Inflammatory macrophage treated with lipopolysaccharide for 1 hour (primary cell): ENCODE measurements at regions not wholly inside any gene's neighbourhood (a gene's known extent, or its start where the extent isn't known, plus 50 kb on each side); places are given as distances from the start of the nearest gene placed in this dataset.
"Not testable (repeated sequence)": the region's sequence is repeated elsewhere in the genome, so short reads cannot be mapped to it uniquely, and the experiment has no call there.

Source experiments
- DNase-seq, 2 donors: peaks; one replicate each; pipeline ENCODE4 v3.0.0-alpha.2; 2020 to 2022

DNA sequence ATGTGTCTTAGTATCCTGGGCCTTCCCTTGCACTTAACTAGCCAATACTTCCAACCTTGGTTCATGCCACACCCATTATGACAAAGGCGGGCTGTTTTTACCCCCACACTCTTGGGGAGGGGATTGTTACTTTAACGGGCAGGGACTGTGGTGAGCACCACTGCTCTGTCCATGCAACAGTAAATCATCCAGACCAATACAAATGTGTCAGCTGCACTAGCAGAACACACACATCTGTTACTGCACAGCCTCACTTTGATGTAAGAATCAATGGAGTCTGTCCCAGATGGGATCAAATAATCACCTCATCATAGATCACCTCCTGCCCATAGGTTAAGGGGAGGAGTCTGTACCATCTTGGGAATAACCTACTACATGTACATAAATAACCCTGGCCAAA, 58.1 kb downstream of the NPAP1 start:
- no peak for DNase-seq

DNA sequence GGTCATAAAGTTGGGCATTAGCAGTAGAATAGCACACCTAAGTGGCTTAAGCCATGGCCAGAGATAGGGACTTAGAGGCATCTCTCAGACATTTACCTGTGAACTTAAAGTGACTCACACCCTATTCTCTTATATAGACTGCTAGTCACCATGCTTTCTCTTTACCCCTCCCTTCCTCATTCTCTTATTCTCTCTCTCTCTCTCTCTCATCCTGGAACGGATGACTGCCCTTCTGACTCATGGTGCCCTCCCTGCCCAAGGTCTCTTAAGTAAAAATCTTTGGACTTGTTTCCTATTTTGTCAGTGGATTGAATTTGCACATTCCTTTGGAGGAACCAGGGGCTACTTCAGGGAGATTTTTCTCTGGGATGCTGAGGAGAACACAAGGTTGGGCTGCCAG, 58.8 kb downstream of the NPAP1 start:
- no peak for DNase-seq

- DNase-seq = no peak
Observed at GRCh38 chr15:24745290-24745689, 69.7 kb downstream of the NPAP1 start.

GRCh38 chr15:24746094-24746493, 70.5 kb downstream of the NPAP1 start:
- no peak for DNase-seq

GRCh38 chr15:24747376-24747775, 71.8 kb downstream of the NPAP1 start:
- no peak for DNase-seq

GRCh38 chr15:24748812-24749439, 73.4 kb downstream of the NPAP1 start:
- no peak for DNase-seq

GRCh38 chr15:24752354-24752753, 76.8 kb downstream of the NPAP1 start:
- no peak for DNase-seq

- no peak for DNase-seq
Observed at GRCh38 chr15:24756101-24756500, 80.5 kb downstream of the NPAP1 start.

DNA sequence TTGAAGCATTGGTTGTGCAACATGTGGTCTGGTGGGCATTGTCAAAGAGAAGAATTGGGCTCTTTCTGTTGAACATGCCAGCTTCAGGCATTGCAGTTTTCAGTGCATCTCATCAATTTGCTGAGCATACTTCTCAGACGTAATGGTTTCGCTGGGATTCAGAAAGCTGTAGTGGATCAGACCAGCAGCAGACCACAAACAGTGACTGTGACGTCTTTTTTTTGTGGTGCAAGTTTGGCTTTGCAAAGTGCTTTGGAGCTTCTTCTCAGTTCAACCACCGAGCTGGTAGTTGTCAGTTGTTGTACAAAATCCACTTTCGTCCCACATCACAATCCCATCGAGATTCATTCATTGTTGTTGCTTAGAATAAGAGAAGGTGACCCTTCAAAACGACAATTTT, 84.5 kb downstream of the NPAP1 start:
- DNase-seq = no peak

GRCh38 chr15:24761704-24762302, 86.2 kb downstream of the NPAP1 start:
- DNase-seq = peak in 1 of 2 donors; percentile 2

- DNase-seq = no peak
Observed at GRCh38 chr15:24763891-24764290, 88.3 kb downstream of the NPAP1 start.

DNA sequence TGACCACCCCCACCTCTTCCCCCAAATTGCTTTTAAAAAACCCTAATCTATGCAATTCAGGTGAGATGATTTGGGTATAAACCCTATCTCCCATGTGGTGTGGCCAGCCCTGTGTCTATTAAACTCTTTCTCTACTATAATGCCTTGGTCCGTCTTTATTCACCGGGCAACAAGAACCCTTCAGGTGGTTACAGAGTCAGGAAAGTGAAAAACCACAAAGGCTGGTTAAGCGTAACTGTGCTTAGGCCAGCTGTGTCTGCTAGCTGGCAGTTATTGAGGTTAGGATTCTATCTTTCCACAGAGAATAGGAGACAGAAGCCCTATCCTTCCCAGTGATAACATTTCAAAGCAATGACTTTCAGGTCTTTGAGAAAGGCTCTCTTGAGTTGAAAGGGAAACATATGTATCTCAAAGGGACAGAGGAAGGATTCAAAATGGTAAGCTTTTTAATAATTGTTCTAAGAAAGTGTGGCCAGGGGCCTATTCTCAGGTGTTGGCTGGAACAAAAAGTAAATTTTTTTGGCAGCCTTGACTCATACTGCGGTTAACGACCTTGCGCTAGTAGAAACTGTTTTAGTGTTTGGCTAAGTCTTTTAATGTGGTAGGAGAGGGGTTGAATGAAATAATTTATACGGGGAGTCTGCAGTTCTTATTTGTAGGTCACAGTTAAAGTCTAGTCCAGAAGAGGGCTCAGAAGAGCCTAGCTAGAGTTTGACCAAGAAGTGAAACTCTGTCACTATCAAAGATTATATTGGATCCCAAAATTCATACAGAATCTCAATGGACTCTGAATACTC, 89.0 kb downstream of the NPAP1 start:
- DNase-seq = no peak

DNA sequence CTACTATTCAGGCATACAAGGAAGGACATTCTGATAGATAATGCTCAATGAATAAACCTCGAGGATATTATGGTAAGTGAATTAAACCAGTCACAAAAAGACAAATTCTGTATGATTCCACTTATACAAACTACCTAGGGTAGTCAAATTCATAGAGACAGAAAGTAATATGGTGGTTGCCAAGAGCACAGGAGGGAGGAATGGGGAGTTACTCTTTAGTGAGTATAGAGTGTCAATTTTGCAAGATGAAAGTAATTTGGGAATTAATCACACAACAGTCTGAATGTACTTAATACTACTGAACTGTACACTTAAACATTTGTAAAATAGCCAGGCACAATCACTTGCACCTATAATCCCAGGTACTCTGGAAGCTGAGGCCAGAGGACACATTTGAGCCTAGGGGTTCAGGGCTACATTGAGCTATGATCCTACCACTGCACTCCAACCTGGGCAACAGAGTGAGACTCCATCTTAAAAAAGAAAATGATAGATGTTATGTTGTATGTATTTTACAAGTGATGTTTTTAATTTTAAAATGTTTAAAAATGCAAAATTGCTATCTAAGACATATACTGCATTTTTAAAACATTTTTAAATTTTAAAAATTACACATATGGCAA, 91.0 kb downstream of the NPAP1 start:
- no peak for DNase-seq

DNA sequence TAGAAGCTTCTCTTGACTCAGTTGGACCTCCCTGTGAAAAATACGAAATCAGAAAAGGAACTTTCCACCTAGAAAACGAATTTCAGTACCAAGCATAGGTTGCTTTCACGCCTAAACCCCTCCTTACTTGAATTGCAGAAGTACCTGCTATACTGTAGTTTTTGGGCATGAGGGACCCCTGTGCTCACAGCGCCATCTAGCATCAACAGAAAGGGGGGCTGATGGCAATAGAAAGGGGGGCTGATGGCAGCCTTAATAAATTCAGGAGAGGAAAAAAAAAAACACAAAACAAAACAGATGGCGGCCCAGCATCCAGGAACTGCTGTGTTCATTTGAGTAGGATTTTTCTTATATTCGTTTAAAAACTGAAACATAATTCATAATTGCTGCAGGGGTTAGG, 96.7 kb downstream of the NPAP1 start:
- DNase-seq = no peak

- DNase-seq = peak; percentile 20 to 46
Observed at GRCh38 chr15:24772686-24773373, 97.3 kb downstream of the NPAP1 start.

- DNase-seq = no peak
Observed at GRCh38 chr15:24777307-24777706, 101.7 kb downstream of the NPAP1 start.

DNA sequence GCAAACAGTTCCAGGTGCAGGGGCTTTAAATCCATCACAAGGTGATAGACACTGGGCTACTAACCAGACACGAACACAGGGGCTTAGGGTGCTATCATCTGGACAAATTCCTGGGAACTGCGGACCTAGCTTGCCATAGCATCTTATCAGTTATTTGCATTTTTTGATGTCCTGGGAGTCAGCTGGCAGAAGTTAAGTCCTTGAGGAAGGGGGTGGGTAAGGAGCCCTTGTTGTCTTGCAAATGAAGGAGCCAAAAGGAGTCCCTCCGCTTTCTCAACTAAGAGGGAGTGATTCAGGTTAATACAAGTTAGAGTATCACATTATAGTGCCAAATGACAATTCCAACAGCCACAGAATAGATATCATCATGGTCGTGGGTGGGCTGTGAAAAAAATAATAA, 108.9 kb downstream of the NPAP1 start:
- no peak for DNase-seq

GRCh38 chr15:24786347-24786746, 110.8 kb downstream of the NPAP1 start:
- DNase-seq = no peak

GRCh38 chr15:24802624-24803023, 127.0 kb downstream of the NPAP1 start:
- DNase-seq = not testable (repeated sequence)

- no peak for DNase-seq
Observed at GRCh38 chr15:24819680-24820079, 135.1 kb upstream of the SNRPN start.

GRCh38 chr15:24823473-24823872, 131.3 kb upstream of the SNRPN start:
- no peak for DNase-seq

- no peak for DNase-seq
Observed at GRCh38 chr15:24832282-24832681, 122.5 kb upstream of the SNRPN start.

GRCh38 chr15:24835301-24835700, 119.5 kb upstream of the SNRPN start:
- no peak for DNase-seq
